ENCODE measurements at regions not wholly inside any gene's neighbourhood (a gene's known extent, or its start where the extent isn't known, plus 50 kb on each side); places are given as distances from the start of the nearest gene placed in this dataset.

- no peak for TF ChIP-seq POLR2AphosphoS5 (IDR thresholded peaks at IDR 0.05)
- TF ChIP-seq CTCF (IDR thresholded peaks at IDR 0.05), result no peak
- TF ChIP-seq POLR2A (IDR thresholded peaks at IDR 0.05), result no peak
These were observed 607.0 kb upstream of the KIRREL3 start for GRCh38 chr11:127607487-127608085.

Data from prostate gland (tissue), 2 donors.